K562 (cell line): ENCODE measurements at regions not wholly inside any gene's neighbourhood (a gene's known extent, or its start where the extent isn't known, plus 50 kb on each side); places are given as distances from the start of the nearest gene placed in this dataset.
A peak's percentile ranks its signal among the peaks of the same experiment; 100 is the strongest.

ENCODE experiments used
- ATAC-seq: fragments of 200-7000 bp; cut with Tn5 transposase; 3 replicates; pipeline ENCODE4 v1.9.1; 2020; ENCODE audit warnings: moderate library complexity
- BruUV-seq: library from RNA; stranded (reverse); fragments of 400-500 nt; replicated peaks from 2 replicates; lab custom pipeline; 2021; lab: Mats Ljungman, UMichigan
- CTCF ChIA-PET: fragments of 300-600 bp; formaldehyde crosslinking; extraction: SDS; loops from one replicate; lab custom pipeline; 2021; ENCODE audit warnings: low intra/inter-chr PET ratio; lab: Yijun Ruan, JAX
- POLR2A ChIA-PET: fragments of 300-600, 350-650 bp; sonication (Branson Sonifier 250); formaldehyde crosslinking; extraction: SDS; loops from one replicate; lab custom pipeline; 2021; ENCODE audit warnings: antibody characterized with exemption, inconsistent platforms; lab: Yijun Ruan, JAX
- DNase-seq, 4 experiments: peaks; one replicate each; pipeline versions ENCODE4 v3.0.0 to v3.0.0-alpha.2; 2011 to 2018; ENCODE audit warnings: low spot score in 3 of 4, mixed read lengths in 3 of 4; ENCODE audit errors: extremely low read depth in 1 of 4
- FAIRE-seq: peaks from 2 replicates; lab custom pipeline; 2011; peaks lifted over from hg19 to GRCh38; lab: Jason Lieb, UNC
- H2AFZ ChIP-seq: 2 replicates; pipeline ENCODE4 v1.6.0; 2011; ENCODE audit warnings: low read depth, low read length, control low read depth, inconsistent platforms
- H3K27ac ChIP-seq: fragments of 200-600 bp; 3 replicates; pipeline ENCODE4 v1.8.0; 2011; ENCODE audit warnings: low read depth, mild to moderate bottlenecking, control low read depth, inconsistent platforms, low read length, moderate library complexity, mixed read lengths; ENCODE audit errors: extremely low read depth
- H3K27me3 ChIP-seq, 2 experiments: fragments of 300-600 bp in 1 of 2; 2 replicates in 1 of 2; 3 replicates in 1 of 2; pipeline versions ENCODE4 v1.6.0 to v1.8.0; 2011; ENCODE audit warnings: inconsistent platforms in 2 of 2, low read length in 2 of 2, mild to moderate bottlenecking in 1 of 2, mixed read lengths in 1 of 2, moderate library complexity in 1 of 2; ENCODE audit not compliant: control insufficient read depth in 2 of 2, insufficient read depth in 2 of 2
- H3K36me3 ChIP-seq: fragments of 300-600 bp; 3 replicates; pipeline ENCODE4 v1.8.0; 2011; ENCODE audit warnings: mild to moderate bottlenecking, low read length, inconsistent platforms; ENCODE audit not compliant: control insufficient read depth, insufficient read depth
- H3K4me1 ChIP-seq, 2 experiments: fragments of 200-600 bp in 1 of 2; replicated peaks in 1 of 2; 2 replicates in 1 of 2; 3 replicates in 1 of 2; pipeline versions ENCODE4 v1.5.1 to v1.8.0; 2011; ENCODE audit warnings: inconsistent platforms in 2 of 2, low read length in 2 of 2, mild to moderate bottlenecking in 1 of 2, mixed read lengths in 1 of 2, moderate library complexity in 1 of 2; ENCODE audit not compliant: control insufficient read depth in 2 of 2, insufficient read depth in 2 of 2
- H3K4me2 ChIP-seq: 2 replicates; pipeline ENCODE4 v1.6.1; 2011; ENCODE audit warnings: low read length, control low read depth, inconsistent platforms, mixed read lengths; ENCODE audit not compliant: insufficient read depth
- H3K4me3 ChIP-seq: fragments of 200-600 bp; sonication (generic), shearing (Covaris generic); 2 replicates; pipeline ENCODE4 v1.5.1; 2016; ENCODE audit warnings: control low read depth, inconsistent platforms
- H3K79me2 ChIP-seq: fragments of 200-600 bp; 3 replicates; pipeline ENCODE4 v1.8.0; 2011; ENCODE audit warnings: low read length, inconsistent platforms; ENCODE audit not compliant: control insufficient read depth, insufficient read depth
- H3K9ac ChIP-seq, 2 experiments: 2 replicates each; pipeline versions ENCODE4 v1.6.0 to v1.6.1; 2011; ENCODE audit warnings: low read depth in 2 of 2, low read length in 2 of 2, control low read depth in 1 of 2, inconsistent platforms in 1 of 2, mild to moderate bottlenecking in 1 of 2, mixed read lengths in 1 of 2; ENCODE audit not compliant: insufficient read depth in 1 of 2
- H3K9me1 ChIP-seq: one replicate; pipeline ENCODE4 v1.6.0; 2011; ENCODE audit warnings: inconsistent platforms, mild to moderate bottlenecking, low read length, moderate library complexity; ENCODE audit not compliant: control insufficient read depth, insufficient read depth
- H3K9me3 ChIP-seq: replicated peaks from 2 replicates; pipeline ENCODE4 v1.5.1; 2011; ENCODE audit warnings: low read depth, low read length, inconsistent platforms; ENCODE audit not compliant: control insufficient read depth, insufficient read depth
- H4K20me1 ChIP-seq: replicated peaks from 2 replicates; pipeline ENCODE4 v1.6.1; 2011; ENCODE audit warnings: low read length, inconsistent platforms, mixed read lengths; ENCODE audit not compliant: control insufficient read depth, insufficient read depth
- ARNT ChIP-seq, 2 experiments: fragments of 450-650 bp; IDR thresholded peaks; 2 replicates each; pipeline ENCODE4 v1.6.1; 2016; ENCODE audit warnings: mild to moderate bottlenecking in 1 of 2
- ASH1L ChIP-seq: fragments of 450-650 bp; IDR thresholded peaks from 2 replicates; pipeline ENCODE4 v1.6.1; 2018; ENCODE audit warnings: borderline replicate concordance, mild to moderate bottlenecking, low read depth; ENCODE audit not compliant: partially characterized antibody
- C11orf30 ChIP-seq: fragments of 450-650 bp; IDR thresholded peaks from 2 replicates; pipeline ENCODE4 v1.6.1; 2016; ENCODE audit warnings: low read depth, mild to moderate bottlenecking
- DMBX1 ChIP-seq: fragments of 250-450 bp; sonication (Bioruptor Pico); IDR thresholded peaks from 2 replicates; pipeline ENCODE4 v1.8.0; 2022; ENCODE audit warnings: inconsistent platforms, mild to moderate bottlenecking, moderate library complexity, borderline replicate concordance
- E2F6 ChIP-seq, 2 experiments: IDR thresholded peaks; 2 replicates each; pipeline ENCODE4 v1.6.1; 2011; ENCODE audit warnings: borderline replicate concordance in 1 of 2, control low read depth in 1 of 2, low read depth in 1 of 2, low read length in 1 of 2, mild to moderate bottlenecking in 1 of 2, mixed read lengths in 1 of 2, moderate library complexity in 1 of 2; ENCODE audit not compliant: insufficient read depth in 1 of 2, insufficient read length in 1 of 2, poor library complexity in 1 of 2, severe bottlenecking in 1 of 2; ENCODE audit errors: extremely low read depth in 1 of 2
- FOXK1 ChIP-seq: sonication (generic); formaldehyde crosslinking; IDR thresholded peaks from 2 replicates; pipeline ENCODE4 v1.8.0; 2022; ENCODE audit warnings: missing genetic modification reagents, mild to moderate bottlenecking, borderline replicate concordance
- GMEB1 ChIP-seq: fragments of 250-450 bp; sonication (Bioruptor Pico); IDR thresholded peaks from 2 replicates; pipeline ENCODE4 v1.4.0; 2020; ENCODE audit warnings: mild to moderate bottlenecking
- KDM2B ChIP-seq: fragments of 250-450 bp; sonication (Bioruptor Pico); IDR thresholded peaks from 2 replicates; pipeline ENCODE4 v1.8.0; 2021; ENCODE audit warnings: mild to moderate bottlenecking, moderate library complexity
- L3MBTL2 ChIP-seq: fragments of 450-650 bp; IDR thresholded peaks from 2 replicates; pipeline ENCODE4 v1.6.1; 2016; ENCODE audit warnings: mild to moderate bottlenecking, moderate library complexity
- MYNN ChIP-seq, 2 experiments: sonication (generic); formaldehyde crosslinking in 1 of 2; IDR thresholded peaks; 2 replicates each; pipeline versions ENCODE4 v1.5.0 to v1.6.1; 2016 to 2020; ENCODE audit warnings: antibody characterized with exemption in 1 of 2, missing genetic modification reagents in 1 of 2
- PURB ChIP-seq: sonication (generic); formaldehyde crosslinking; IDR thresholded peaks from 2 replicates; pipeline ENCODE4 v1.9.0; 2021; ENCODE audit warnings: low read depth, mild to moderate bottlenecking, missing genetic modification reagents
- TSHZ1 ChIP-seq: fragments of 250-450 bp; sonication (Bioruptor Pico); IDR thresholded peaks from 2 replicates; pipeline ENCODE4 v1.4.0; 2020; ENCODE audit warnings: mild to moderate bottlenecking, moderate library complexity
- U2AF2 ChIP-seq: fragments of 200-400 bp; formaldehyde crosslinking; optimal IDR thresholded peaks from 2 replicates; pipeline ENCODE3; 2017; ENCODE audit warnings: low read depth, mild to moderate bottlenecking, low read length
- WHSC1 ChIP-seq: IDR thresholded peaks from one replicate; pipeline ENCODE4 v1.6.1; 2012; ENCODE audit warnings: low read length, control low read depth, inconsistent platforms
- ZKSCAN1 ChIP-seq: fragments of 150-350 bp; IDR thresholded peaks from 2 replicates; pipeline ENCODE4 v1.6.1; 2016; ENCODE audit warnings: low read depth, low read length
- in situ Hi-C: fragments of 300-500 bp; cut with MboI; formaldehyde crosslinking; loops from 4 replicates; pipeline ENCODE4 v1.15.0; 2018; ENCODE audit warnings: inconsistent platforms, mixed read lengths
- intact Hi-C: fragments of 100-400 bp; cut with micrococcal nuclease; formaldehyde crosslinking; loops from 2 replicates; pipeline ENCODE4 v1.14.2; 2022

- TF ChIP-seq TSHZ1 (CRISPR knock-in tag) (no peak), KDM2B (no peak), ASH1L (no peak), U2AF2 (no peak), E2F6 (IDR thresholded peaks at IDR 0.05; ENCODE audit: borderline replicate concordance in 1 of 2, extremely low read depth in 1 of 2, insufficient read depth in 1 of 2, insufficient read length in 1 of 2, low read depth in 1 of 2, low read length in 1 of 2, poor library complexity in 1 of 2, severe bottlenecking in 1 of 2) (peak in 1 of 2 experiments; percentile 16)
Observed at GRCh38 chr14:21924479-21924878, 250.9 kb upstream of the OR4E1 start (continued).

- no peak overlapping the region for H2AFZ ChIP-seq
- in situ Hi-C loops: no loop called here
- TF ChIP-seq MYNN (IDR thresholded peaks at IDR 0.05) (no peak), MYNN (CRISPR knock-in tag; IDR thresholded peaks at IDR 0.05) (no peak), PURB (CRISPR knock-in tag) (no peak), WHSC1 (no peak), L3MBTL2 (no peak), ZKSCAN1 (no peak), C11orf30 (no peak), DMBX1 (CRISPR knock-in tag) (no peak), FOXK1 (CRISPR knock-in tag) (no peak), ARNT (IDR thresholded peaks at IDR 0.05) (no peak), GMEB1 (CRISPR knock-in tag) (no peak)
Observed at GRCh38 chr14:21923820-21924219, 250.2 kb upstream of the OR4E1 start.

More at GRCh38 chr14:21923820-21924219, 250.2 kb upstream of the OR4E1 start:
- H3K36me3 ChIP-seq: no peaks in the 10 kb centered on the region
- ChIA-PET POLR2A (no interaction called here), CTCF (no interaction called here)
- intact Hi-C loops: no loop called here
- no peaks in the 10 kb centered on the region for H3K9me3 ChIP-seq
- H3K4me2 ChIP-seq: no peak overlapping the region
- no peak for ATAC-seq
- FAIRE-seq: no peak
- no peaks in the 10 kb centered on the region for H3K79me2 ChIP-seq
- no TSS peak for BruUV-seq
- no peak overlapping the region for H3K27ac ChIP-seq
- H3K9me1 ChIP-seq: no peaks in the 10 kb centered on the region
- no peak overlapping the region for H3K9ac ChIP-seq
- H3K27me3 ChIP-seq: no peaks in the 10 kb centered on the region
- no peaks in the 10 kb centered on the region for H4K20me1 ChIP-seq
- DNase-seq: no peak
- H3K4me1 ChIP-seq: no peaks in the 10 kb centered on the region
- no peak overlapping the region for H3K4me3 ChIP-seq
